ENCODE measurements at regions not wholly inside any gene's neighbourhood (a gene's known extent, or its start where the extent isn't known, plus 50 kb on each side); places are given as distances from the start of the nearest gene placed in this dataset.

- peak; percentile 2 for DNase-seq (ENCODE audit: low spot score)
- no peaks in the 10 kb centered on the region for H3K4me1 Mint-ChIP-seq
- no peaks in the 10 kb centered on the region for H3K79me2 ChIP-seq (ENCODE audit: low read depth)
- no peak overlapping the region for H3K4me3 ChIP-seq
- no peak overlapping the region for H3K27ac ChIP-seq
- no peaks in the 10 kb centered on the region for H3K9me3 ChIP-seq (ENCODE audit: low read depth)
- H3K36me3 ChIP-seq, result no peaks in the 10 kb centered on the region
- H3K9me3 Mint-ChIP-seq, result no peaks in the 10 kb centered on the region
- no peak for TF ChIP-seq EZH2phosphoT487 (IDR thresholded peaks at IDR 0.05)
- TF ChIP-seq EZH2 (IDR thresholded peaks at IDR 0.05), result no peak
- TF ChIP-seq CTCF (IDR thresholded peaks at IDR 0.05), result peak; percentile 33
- H3K9ac ChIP-seq, result no peak overlapping the region
- no peaks in the 10 kb centered on the region for H3K27me3 ChIP-seq
- no peak overlapping the region for H3K27ac Mint-ChIP-seq
- H3K4me1 ChIP-seq, result no peaks in the 10 kb centered on the region
- no peaks in the 10 kb centered on the region for H3F3A ChIP-seq (ENCODE audit: low read depth)
- H3K4me2 ChIP-seq, result no peak overlapping the region
- no peaks in the 10 kb centered on the region for H3K36me3 Mint-ChIP-seq
- no peak overlapping the region for H2AFZ ChIP-seq (replicated peaks)
- H4K20me1 ChIP-seq (ENCODE audit: low read depth), result no peaks in the 10 kb centered on the region
- no peaks in the 10 kb centered on the region for H3K27me3 Mint-ChIP-seq (ENCODE audit: insufficient read depth, low read depth)
- no peak overlapping the region for H3K4me3 Mint-ChIP-seq
These were observed 392.4 kb upstream of the HS3ST5 start for GRCh38 chr6:114735025-114735735.

GRCh38 chr6:114733596-114733995 lies 390.8 kb upstream of the HS3ST5 start:
- no peaks in the 10 kb centered on the region for H3K36me3 ChIP-seq
- no peak overlapping the region for H2AFZ ChIP-seq (replicated peaks)
- Mint-ChIP-seq H3K27me3 (ENCODE audit: insufficient read depth, low read depth) (no peaks in the 10 kb centered on the region), H3K27ac (no peak overlapping the region), H3K36me3 (no peaks in the 10 kb centered on the region), H3K4me1 (no peaks in the 10 kb centered on the region), H3K9me3 (no peaks in the 10 kb centered on the region), H3K4me3 (no peak overlapping the region)
- H3K9me3 ChIP-seq (ENCODE audit: low read depth), result no peaks in the 10 kb centered on the region
- H3K9ac ChIP-seq, result no peak overlapping the region
- no peak overlapping the region for H3K27ac ChIP-seq
- H3K79me2 ChIP-seq (ENCODE audit: low read depth), result no peaks in the 10 kb centered on the region
- no peaks in the 10 kb centered on the region for H3F3A ChIP-seq (ENCODE audit: low read depth)
- no peaks in the 10 kb centered on the region for H4K20me1 ChIP-seq (ENCODE audit: low read depth)
- H3K4me2 ChIP-seq, result no peak overlapping the region
- no peak for DNase-seq (ENCODE audit: low spot score)
- H3K4me1 ChIP-seq, result no peaks in the 10 kb centered on the region
- no peak for TF ChIP-seq EZH2 (IDR thresholded peaks at IDR 0.05)
- no peak for TF ChIP-seq EZH2phosphoT487 (IDR thresholded peaks at IDR 0.05)
- TF ChIP-seq CTCF (IDR thresholded peaks at IDR 0.05), result no peak
- H3K4me3 ChIP-seq, result no peak overlapping the region
- no peaks in the 10 kb centered on the region for H3K27me3 ChIP-seq

- no peaks in the 10 kb centered on the region for H3K27me3 ChIP-seq
- H3K4me2 ChIP-seq, result no peak overlapping the region
- TF ChIP-seq EZH2 (IDR thresholded peaks at IDR 0.05) (no peak), CTCF (IDR thresholded peaks at IDR 0.05) (no peak), EZH2phosphoT487 (IDR thresholded peaks at IDR 0.05) (no peak)
- Mint-ChIP-seq H3K27me3 (ENCODE audit: insufficient read depth, low read depth) (no peaks in the 10 kb centered on the region), H3K4me3 (no peak overlapping the region), H3K27ac (no peak overlapping the region), H3K36me3 (no peaks in the 10 kb centered on the region), H3K4me1 (no peaks in the 10 kb centered on the region), H3K9me3 (no peaks in the 10 kb centered on the region)
- no peaks in the 10 kb centered on the region for H4K20me1 ChIP-seq (ENCODE audit: low read depth)
- no peak overlapping the region for H3K9ac ChIP-seq
- H3K36me3 ChIP-seq, result no peaks in the 10 kb centered on the region
- peak overlapping the region; percentile 19 for H2AFZ ChIP-seq (replicated peaks)
- no peak for DNase-seq (ENCODE audit: low spot score)
- no peaks in the 10 kb centered on the region for H3K9me3 ChIP-seq (ENCODE audit: low read depth)
- no peak overlapping the region for H3K27ac ChIP-seq
- no peak overlapping the region for H3K4me3 ChIP-seq
- H3F3A ChIP-seq (ENCODE audit: low read depth), result no peaks in the 10 kb centered on the region
- H3K79me2 ChIP-seq (ENCODE audit: low read depth), result no peaks in the 10 kb centered on the region
- no peaks in the 10 kb centered on the region for H3K4me1 ChIP-seq
These were observed 376.0 kb upstream of the HS3ST5 start for GRCh38 chr6:114718716-114719270.

Data from neural progenitor cell (in vitro differentiated cells).